Hypothalamus (tissue), 51 donors: ENCODE measurements at regions not wholly inside any gene's neighbourhood (a gene's known extent, or its start where the extent isn't known, plus 50 kb on each side); places are given as distances from the start of the nearest gene placed in this dataset.
A peak's percentile ranks its signal among the peaks of the same experiment; 100 is the strongest.

Experiments used
- DNase-seq, 51 donors: peaks; one replicate each; lab custom pipeline; 2025; lab: John Stamatoyannopoulos, UW

DNA sequence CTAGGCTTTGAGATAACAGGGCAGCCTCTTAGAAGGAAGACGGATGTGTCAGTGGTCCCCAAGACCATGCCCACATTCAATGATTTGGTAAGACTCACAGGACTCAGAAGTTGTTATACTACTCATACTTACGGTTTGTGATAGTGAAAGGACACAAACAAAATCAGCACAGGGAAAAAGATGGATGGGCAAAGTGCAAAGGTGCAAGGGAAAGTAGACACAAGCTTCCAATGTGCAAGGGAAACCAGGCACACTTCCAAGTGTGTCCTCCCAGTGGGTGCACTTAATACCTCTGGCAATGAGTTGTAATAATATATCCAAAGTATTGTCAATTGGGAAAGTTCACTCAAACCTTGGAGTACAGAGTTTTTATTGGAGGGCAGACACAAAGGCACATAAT, 53.8 kb upstream of the VCX start:
- no peak for DNase-seq

DNA sequence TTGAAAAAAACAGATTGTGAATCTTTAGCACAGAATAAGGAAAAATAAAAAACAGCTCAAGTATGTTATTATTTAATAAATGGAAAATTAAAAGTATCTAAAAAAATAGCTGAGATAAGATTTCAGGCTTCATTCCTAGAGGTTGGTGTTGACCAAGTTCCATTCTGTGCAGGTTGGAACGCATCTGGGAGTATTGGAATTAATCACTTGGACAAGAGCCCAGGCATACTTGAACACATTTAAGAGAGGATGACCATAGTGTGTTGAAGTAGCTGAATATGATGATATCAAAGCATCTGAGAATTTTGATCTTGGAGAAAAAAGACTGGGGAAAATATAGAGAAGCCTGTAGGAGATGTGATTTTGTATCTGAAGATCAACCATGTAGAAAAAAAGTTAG, 54.6 kb upstream of the VCX start:
- DNase-seq, result no peak

GRCh38 chrX:7787714-7788113, 55.3 kb upstream of the VCX start:
- DNase-seq, result no peak

- no peak for DNase-seq
Measured at GRCh38 chrX:7784580-7784979, 58.4 kb upstream of the VCX start.

DNA sequence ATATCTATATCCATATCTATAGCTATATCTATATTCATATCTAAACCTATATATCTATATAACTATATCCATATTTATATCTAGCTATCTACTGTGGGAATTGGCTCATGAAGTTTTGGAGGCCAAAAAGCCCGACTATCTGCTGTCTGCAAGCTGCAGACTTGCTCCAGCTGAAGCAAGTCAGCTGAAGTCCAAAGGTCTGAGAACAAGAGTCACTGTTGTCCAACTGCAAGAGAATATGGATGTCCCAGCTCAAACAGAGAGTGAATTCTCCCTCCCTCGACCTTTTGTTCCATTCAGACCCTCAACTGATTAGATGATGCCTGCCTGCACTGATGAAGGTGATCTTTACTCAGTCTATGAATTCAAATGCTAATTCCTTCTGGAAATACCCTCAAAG, 63.3 kb upstream of the VCX start:
- DNase-seq, result no peak

DNA sequence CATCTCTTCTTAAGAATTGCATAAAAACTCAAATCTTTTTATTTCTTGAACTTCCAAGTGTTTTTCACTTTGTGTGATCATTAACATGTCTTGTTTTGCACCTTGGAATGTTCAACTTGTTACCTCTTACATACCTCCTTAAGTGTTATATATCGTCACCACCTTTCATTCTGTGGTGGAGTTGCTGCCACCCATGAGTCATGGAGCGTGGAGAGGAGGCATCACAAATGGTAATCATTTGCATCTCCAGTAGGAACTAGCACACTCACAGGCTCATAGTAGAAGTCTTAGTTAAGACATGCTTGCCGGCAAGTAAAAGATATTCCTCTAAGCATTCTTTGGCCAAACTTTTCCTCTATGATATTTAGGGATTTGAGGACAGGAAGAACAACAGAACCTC, 67.0 kb upstream of the VCX start:
- DNase-seq, result no peak

DNA sequence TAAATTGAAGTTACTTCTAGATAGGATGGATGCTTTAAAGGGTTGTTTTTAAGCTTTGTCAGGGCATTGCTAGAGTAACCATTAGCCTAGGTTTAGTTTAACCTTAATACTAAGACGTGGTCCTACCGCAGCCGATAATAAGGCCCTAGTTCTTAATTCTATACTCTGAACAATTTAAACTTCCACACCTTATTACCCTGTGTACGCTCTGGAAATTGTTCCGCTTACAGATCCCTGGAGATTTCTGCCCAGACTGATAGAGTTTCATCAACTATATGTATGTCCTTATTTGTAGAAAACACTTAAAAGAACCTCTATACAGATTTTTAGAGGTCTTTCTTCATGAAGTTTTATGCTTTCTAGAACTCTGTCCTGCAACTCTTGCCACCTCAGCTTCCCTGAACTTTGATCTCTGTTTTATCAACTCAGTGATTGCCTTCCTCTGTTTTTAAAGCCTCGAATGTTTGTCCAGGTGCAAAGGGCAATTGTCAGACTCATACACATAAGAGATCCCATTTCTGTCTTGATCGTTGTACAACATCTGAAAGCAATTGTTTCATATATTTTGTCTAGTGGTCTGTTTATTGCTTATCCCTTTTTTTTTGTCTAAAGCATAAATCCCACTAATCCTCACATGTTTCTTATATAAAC, 71.1 kb upstream of the VCX start:
- no peak for DNase-seq

DNA sequence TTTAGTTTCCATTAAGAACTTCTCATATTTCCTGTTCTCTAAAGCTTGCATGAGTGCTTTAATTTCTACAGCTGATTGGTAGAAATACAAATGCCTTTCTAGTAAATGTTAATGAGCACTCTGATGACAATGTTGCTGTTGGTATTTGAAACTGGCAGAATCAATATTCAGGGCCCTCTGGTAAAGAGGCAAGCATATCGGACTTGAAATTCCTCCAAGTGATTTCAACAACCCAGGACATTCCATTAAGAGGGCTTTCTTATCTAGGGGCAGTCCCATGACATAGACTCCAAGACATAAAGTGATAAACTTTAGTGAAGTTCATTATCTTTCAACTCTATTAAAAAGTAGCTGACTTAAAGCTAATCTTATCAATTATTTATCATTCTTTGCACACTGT, 83.1 kb upstream of the VCX start:
- no peak for DNase-seq

GRCh38 chrX:7746856-7747255, 96.1 kb upstream of the VCX start:
- DNase-seq, result no peak

DNA sequence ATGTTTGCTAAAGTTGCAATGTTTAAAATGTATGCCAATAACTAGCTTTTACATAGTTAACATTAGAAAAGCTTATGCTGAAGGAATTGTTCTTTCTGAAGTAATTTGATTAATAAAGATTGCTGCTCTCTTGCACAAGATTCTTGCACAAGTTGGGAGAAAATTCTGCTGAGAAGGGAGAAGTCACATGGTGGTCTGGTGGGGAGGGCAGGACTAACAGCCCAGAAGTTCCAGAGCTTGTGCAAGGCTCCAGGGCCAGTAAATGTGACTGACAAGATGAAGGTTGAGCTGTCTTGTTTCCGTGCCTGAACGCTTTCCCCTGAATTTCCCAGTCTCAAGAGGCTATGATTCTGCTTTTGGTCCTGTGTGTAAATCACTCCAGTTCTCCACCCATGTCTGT, 112.9 kb upstream of the VCX start:
- peak in 1 of 51 donors; percentile 0 for DNase-seq

DNA sequence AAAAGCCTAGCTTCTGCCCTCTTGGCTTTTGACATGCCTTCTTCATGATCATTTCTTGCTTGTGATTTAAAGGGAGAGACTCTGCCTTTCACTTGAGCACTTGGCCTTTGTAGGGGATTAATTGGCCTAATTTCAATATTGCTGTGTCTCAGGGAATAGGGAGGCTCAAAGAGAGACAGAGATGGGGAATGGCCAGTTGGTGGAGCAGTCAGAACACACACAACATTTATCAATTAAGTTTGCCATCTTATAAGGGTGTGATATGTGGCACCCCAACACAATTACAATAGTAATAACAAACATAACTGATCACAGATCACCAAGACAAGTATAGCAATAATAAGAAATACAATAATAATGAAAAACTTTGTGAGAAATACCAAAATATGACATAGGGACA, 122.5 kb upstream of the VCX start:
- DNase-seq, result no peak

GRCh38 chrX:7714351-7714750, 128.6 kb upstream of the VCX start:
- DNase-seq, result no peak

- DNase-seq, result no peak
Measured at GRCh38 chrX:7711167-7711566, 131.8 kb upstream of the VCX start.

- no peak for DNase-seq
Measured at GRCh38 chrX:7709845-7710244, 133.1 kb upstream of the VCX start.

DNA sequence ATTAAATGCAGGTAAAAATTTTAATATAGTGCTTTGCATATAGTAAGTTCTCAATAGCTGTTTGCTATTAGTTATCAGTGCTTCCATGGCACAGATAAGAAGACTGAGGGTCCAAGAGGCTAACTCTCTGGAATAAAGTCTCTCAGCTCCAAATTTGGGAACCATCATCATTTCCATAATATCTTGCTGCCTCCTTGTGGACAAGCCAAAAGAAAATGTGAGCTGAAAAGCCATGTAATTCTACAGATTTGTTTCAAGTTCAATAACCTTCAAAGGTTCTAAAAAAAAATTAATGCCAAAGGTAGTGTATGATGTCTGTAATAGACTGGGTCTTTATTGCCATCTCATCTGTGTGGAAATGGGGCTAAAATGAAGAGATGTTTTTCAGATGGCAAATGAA, 136.9 kb upstream of the VCX start:
- no peak for DNase-seq

DNA sequence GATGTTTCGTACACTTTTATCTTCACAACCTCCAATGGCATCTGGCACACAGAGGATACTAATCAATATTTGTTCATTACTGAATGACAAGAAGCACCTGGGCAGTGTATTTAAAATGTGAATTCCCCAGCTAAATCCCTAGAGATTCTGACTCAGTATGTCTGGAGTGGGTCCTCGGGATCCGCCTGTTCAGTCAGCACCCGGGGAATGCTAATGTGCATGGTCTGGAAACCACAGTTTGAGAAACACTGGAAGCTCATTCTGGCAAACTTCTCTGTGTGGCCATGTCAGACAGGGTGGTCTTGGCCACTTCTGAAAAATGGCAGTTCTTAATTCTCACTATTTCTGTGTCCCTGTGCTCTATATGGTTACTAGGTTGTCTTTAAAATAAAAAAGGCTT, 138.8 kb upstream of the VCX start:
- DNase-seq, result no peak

GRCh38 chrX:7698248-7698647, 144.7 kb upstream of the VCX start:
- no peak for DNase-seq

DNA sequence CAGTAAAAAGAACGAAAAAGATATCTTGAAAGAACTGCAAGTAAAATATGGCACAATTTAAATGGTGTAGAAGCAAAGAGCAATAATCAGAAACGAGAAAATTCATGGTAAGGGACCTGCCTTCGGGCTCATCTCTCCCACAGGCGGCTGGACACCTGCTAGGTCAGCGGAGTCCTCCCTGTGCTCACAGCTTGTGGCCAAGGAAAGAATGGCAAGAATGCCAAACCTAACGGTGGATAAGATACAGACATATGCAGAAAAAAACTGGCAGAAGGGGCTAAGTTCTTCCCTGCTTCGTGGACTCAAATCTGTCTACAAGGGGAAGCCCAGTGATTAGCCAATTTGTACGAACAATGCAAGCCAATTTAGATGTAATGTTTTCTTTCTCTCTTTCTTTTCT, 152.1 kb upstream of the VCX start:
- no peak for DNase-seq

DNA sequence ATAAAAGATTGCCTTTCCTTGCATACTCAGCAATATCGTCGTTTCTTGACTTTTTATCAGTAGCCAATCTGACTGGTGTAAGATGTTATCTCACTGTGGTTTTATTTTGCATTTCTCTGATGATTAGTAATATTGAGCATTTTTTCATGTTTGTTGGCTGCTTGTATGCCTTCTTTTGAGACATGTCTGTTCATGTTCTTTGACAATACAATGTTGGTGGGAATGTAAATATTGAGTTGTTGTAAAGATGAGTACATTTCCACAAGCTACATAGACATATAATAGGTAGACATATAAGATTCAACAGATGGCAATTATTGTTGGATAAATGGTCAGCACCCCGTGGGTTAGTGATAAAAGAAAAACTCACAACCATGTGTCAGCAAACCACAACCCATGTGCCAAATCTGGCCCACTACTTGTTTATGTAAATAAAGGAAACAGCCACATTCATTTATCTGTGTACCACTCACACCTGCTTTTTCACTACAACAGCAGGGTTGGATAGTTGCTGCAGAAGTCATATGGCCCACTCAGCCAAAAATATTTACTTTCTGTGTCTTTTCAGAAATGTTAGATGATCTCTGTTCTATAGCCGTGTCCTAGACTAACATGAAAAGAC, 153.1 kb upstream of the VCX start:
- DNase-seq, result no peak

DNA sequence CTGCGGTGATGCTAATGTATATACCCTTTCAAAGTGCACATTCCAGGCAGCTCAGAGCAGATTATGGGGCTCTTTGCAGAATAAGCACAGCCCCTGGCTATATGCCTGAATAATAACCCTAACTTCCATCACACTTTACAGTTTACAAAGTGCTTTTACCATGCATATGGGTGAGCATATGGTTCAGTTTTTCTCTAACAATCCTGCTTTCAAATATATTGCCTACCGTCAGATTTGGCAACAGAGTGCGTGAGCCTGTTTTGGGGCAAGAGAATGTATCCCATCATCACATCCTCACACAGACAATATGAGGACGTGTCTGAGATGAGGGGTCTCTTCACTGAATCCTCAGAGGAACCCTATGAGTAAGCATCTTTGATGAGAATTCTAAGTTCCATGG, 162.8 kb upstream of the VCX start:
- no peak for DNase-seq

GRCh38 chrX:7654316-7654715, 188.7 kb upstream of the VCX start:
- no peak for DNase-seq

DNA sequence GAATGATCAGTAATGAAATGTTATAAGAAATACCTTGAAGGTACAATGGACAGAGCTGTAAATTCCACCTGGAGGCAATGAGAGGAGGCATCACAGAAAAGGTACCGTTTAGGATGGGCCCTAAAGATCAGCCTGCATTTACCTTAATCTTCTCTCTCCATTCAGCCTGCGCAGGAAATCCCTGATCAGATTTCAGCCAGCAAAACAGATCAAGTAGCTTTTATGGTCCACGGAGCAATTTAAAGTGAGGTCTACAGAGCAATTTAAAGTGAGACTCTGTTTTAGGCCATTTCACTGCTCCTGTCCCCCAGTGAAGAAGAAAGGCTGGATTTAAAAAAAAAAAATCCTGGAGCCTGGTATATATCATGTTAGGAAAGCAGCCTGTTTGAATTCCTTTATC, 195.1 kb upstream of the VCX start:
- no peak for DNase-seq

DNA sequence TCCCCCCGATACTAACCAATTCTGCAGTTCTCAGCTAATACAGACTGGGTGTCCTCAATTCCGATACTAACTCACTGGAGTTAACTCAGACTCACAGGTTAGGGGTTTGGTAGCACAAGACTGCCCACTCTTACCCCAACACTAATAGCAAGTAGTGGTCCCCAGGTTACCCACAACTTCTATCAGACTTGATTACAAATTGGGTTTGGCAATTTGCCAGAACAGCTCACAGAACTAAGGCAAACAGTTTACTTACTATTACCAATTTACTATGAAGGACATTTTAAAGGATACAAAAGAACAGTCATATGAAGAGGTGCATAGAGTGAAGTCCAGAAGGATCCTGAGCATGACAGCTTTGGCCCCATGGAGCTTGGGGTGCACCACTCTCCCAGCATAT, 201.8 kb upstream of the VCX start:
- DNase-seq, result no peak
